HFFc6 (cell line): ENCODE measurements at regions not wholly inside any gene's neighbourhood (a gene's known extent, or its start where the extent isn't known, plus 50 kb on each side); places are given as distances from the start of the nearest gene placed in this dataset.

Source experiments
- DNase-seq: peaks from one replicate; pipeline ENCODE4 v3.0.0-alpha.2; 2018
- H3K27ac Mint-ChIP-seq: 2 replicates; pipeline ENCODE4 v1.8.0; 2020; ENCODE audit warnings: mild to moderate bottlenecking, mixed read lengths
- H3K27me3 Mint-ChIP-seq: 2 replicates; pipeline ENCODE4 v1.8.0; 2021; ENCODE audit warnings: mild to moderate bottlenecking, moderate library complexity, mixed read lengths; ENCODE audit not compliant: insufficient read depth
- H3K36me3 Mint-ChIP-seq: 2 replicates; pipeline ENCODE4 v1.8.0; 2021; ENCODE audit warnings: low read depth, mixed read lengths
- H3K4me1 Mint-ChIP-seq: 2 replicates; pipeline ENCODE4 v1.8.0; 2020; ENCODE audit warnings: low read depth, mixed read lengths
- H3K4me3 Mint-ChIP-seq: 2 replicates; pipeline ENCODE4 v1.8.0; 2020; ENCODE audit warnings: mild to moderate bottlenecking, moderate library complexity, mixed read lengths
- H3K9me3 Mint-ChIP-seq: 2 replicates; pipeline ENCODE4 v1.8.0; 2020; ENCODE audit warnings: mild to moderate bottlenecking, mixed read lengths
- CTCF ChIP-seq: fragments of 200-600 bp; sonication (generic); IDR thresholded peaks from 2 replicates; pipeline ENCODE4 v1.5.0; 2021; ENCODE audit warnings: antibody characterized with exemption, mild to moderate bottlenecking

GRCh38 chr6:79833264-79833963, 113.9 kb downstream of the ELOVL4 start:
- H3K9me3 Mint-ChIP-seq: no peaks in the 10 kb centered on the region
- no peak for DNase-seq
- H3K36me3 Mint-ChIP-seq: no peaks in the 10 kb centered on the region
- no peak overlapping the region for H3K27ac Mint-ChIP-seq
- TF ChIP-seq CTCF: no peak
- H3K4me1 Mint-ChIP-seq: peaks cover 15% of the 10 kb centered on the region
- peaks cover 3% of the 10 kb centered on the region; the same call in 1 of the 2 replicates for H3K27me3 Mint-ChIP-seq
- no peak overlapping the region for H3K4me3 Mint-ChIP-seq

GRCh38 chr6:79832723-79833122, 114.6 kb downstream of the ELOVL4 start:
- TF ChIP-seq CTCF: no peak
- H3K4me3 Mint-ChIP-seq: no peak overlapping the region
- no peak overlapping the region for H3K27ac Mint-ChIP-seq
- peaks cover 15% of the 10 kb centered on the region for H3K4me1 Mint-ChIP-seq
- H3K9me3 Mint-ChIP-seq: no peaks in the 10 kb centered on the region
- no peak for DNase-seq
- peaks cover 3% of the 10 kb centered on the region; the same call in 1 of the 2 replicates for H3K27me3 Mint-ChIP-seq
- H3K36me3 Mint-ChIP-seq: no peaks in the 10 kb centered on the region

- Mint-ChIP-seq H3K9me3 (no peaks in the 10 kb centered on the region), H3K4me1 (no peaks in the 10 kb centered on the region), H3K36me3 (no peaks in the 10 kb centered on the region), H3K27me3 (peaks cover 3% of the 10 kb centered on the region; the same call in 1 of the 2 replicates), H3K27ac (no peak overlapping the region), H3K4me3 (no peak overlapping the region)
- TF ChIP-seq CTCF: no peak
- DNase-seq: no peak
Observed at GRCh38 chr6:79824202-79824601, 123.2 kb downstream of the ELOVL4 start.

- Mint-ChIP-seq H3K4me1 (no peaks in the 10 kb centered on the region), H3K9me3 (no peaks in the 10 kb centered on the region), H3K36me3 (no peaks in the 10 kb centered on the region), H3K27ac (no peak overlapping the region), H3K27me3 (peaks cover 3% of the 10 kb centered on the region; the same call in 1 of the 2 replicates), H3K4me3 (no peak overlapping the region)
- no peak for DNase-seq
- no peak for TF ChIP-seq CTCF
Observed at GRCh38 chr6:79821859-79822258, 125.5 kb downstream of the ELOVL4 start.

- Mint-ChIP-seq H3K4me3 (no peak overlapping the region), H3K36me3 (no peaks in the 10 kb centered on the region), H3K27me3 (peaks cover 2% of the 10 kb centered on the region; the same call in 1 of the 2 replicates), H3K9me3 (no peaks in the 10 kb centered on the region), H3K27ac (no peak overlapping the region), H3K4me1 (peaks cover 2% of the 10 kb centered on the region; the same call in 1 of the 2 replicates)
- DNase-seq: no peak
- no peak for TF ChIP-seq CTCF
Observed at GRCh38 chr6:79818471-79818870, 128.9 kb downstream of the ELOVL4 start.
